ENCODE measurements at regions not wholly inside any gene's neighbourhood (a gene's known extent, or its start where the extent isn't known, plus 50 kb on each side); places are given as distances from the start of the nearest gene placed in this dataset.

DNA sequence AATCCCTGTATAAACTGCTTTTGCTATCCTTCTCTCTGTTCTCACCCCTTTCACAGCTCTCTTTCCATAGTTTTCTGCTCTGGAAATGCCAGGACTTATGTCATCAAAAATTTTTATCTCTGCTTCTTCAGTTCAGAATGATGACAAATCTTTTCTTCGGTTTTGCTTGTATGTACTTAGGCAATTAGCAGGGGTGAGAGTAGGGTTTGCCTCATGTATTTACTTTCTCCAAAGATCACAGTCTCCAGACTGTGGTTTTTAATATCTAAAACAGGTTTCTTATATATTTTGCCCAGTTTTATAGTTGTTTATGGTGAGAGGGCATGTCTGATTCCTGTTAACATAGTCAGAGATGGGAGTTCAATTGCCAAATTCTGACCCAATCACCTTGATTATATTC, 235.4 kb upstream of the LYPLAL1 start (continued):
- TF ChIP-seq, protein P1, sequence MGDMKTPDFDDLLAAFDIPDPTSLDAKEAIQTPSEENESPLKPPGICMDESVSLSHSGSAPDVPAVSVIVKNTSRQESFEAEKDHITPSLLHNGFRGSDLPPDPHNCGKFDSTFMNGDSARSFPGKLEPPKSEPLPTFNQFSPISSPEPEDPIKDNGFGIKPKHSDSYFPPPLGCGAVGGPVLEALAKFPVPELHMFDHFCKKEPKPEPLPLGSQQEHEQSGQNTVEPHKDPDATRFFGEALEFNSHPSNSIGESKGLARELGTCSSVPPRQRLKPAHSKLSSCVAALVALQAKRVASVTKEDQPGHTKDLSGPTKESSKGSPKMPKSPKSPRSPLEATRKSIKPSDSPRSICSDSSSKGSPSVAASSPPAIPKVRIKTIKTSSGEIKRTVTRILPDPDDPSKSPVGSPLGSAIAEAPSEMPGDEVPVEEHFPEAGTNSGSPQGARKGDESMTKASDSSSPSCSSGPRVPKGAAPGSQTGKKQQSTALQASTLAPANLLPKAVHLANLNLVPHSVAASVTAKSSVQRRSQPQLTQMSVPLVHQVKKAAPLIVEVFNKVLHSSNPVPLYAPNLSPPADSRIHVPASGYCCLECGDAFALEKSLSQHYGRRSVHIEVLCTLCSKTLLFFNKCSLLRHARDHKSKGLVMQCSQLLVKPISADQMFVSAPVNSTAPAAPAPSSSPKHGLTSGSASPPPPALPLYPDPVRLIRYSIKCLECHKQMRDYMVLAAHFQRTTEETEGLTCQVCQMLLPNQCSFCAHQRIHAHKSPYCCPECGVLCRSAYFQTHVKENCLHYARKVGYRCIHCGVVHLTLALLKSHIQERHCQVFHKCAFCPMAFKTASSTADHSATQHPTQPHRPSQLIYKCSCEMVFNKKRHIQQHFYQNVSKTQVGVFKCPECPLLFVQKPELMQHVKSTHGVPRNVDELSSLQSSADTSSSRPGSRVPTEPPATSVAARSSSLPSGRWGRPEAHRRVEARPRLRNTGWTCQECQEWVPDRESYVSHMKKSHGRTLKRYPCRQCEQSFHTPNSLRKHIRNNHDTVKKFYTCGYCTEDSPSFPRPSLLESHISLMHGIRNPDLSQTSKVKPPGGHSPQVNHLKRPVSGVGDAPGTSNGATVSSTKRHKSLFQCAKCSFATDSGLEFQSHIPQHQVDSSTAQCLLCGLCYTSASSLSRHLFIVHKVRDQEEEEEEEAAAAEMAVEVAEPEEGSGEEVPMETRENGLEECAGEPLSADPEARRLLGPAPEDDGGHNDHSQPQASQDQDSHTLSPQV (IDR thresholded peaks at IDR 0.05): no peak
- TF ChIP-seq DPF2 (IDR thresholded peaks at IDR 0.05) (no peak), TAF7 (tag; IDR thresholded peaks at IDR 0.05) (no peak), SAP30 (IDR thresholded peaks at IDR 0.05; ENCODE audit: borderline replicate concordance, insufficient read depth, low read depth, low read length, poor library complexity, severe bottlenecking) (no peak), MAFG (tag; conservative IDR thresholded peaks at IDR 0.05) (no peak), ZFPM2 (CRISPR knock-in tag; IDR thresholded peaks at IDR 0.05) (no peak), NCOA1 (IDR thresholded peaks at IDR 0.05; ENCODE audit: low read depth) (no peak), TRIM24 (IDR thresholded peaks at IDR 0.05) (no peak)

DNA sequence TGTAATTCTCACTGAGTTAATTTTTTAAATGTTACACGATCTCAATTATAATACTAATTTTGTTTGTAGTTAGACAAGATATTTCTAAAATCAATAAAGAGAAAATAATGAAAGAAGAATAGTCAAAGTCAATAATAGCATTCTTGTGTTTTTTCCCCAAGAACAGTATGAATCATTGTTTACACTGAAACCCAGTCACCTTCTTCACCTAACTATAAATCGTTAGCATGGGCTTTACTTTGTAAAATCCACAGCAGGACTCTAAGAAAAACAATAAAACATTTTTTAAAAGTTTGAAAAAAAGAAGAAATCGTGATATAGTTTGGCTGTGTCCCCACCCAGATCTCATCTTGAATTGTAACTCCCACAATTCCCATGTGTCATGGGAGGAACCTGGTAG, 234.6 kb upstream of the LYPLAL1 start:
- H3K9me1 ChIP-seq (ENCODE audit: control insufficient read depth, insufficient read depth, low read length): no peaks in the 10 kb centered on the region
- no peak overlapping the region for H3K9ac ChIP-seq (ENCODE audit: insufficient read depth in 1 of 2, low read depth in 2 of 2, low read length in 2 of 2)
- no peak overlapping the region for H3K27ac ChIP-seq (ENCODE audit: extremely low read depth, low read depth, low read length)
- ChIA-PET CTCF (ENCODE audit: low intra/inter-chr PET ratio) (no interaction called here), POLR2A (no interaction called here)
- no TSS peak for BruUV-seq (replicated peaks)
- no peak for ATAC-seq
- no peaks in the 10 kb centered on the region for H3K9me3 ChIP-seq (replicated peaks; ENCODE audit: control insufficient read depth, insufficient read depth, low read depth, low read length)
- no peaks in the 10 kb centered on the region for H3K4me1 ChIP-seq (replicated peaks in 1 of 2; ENCODE audit: control insufficient read depth in 2 of 2, insufficient read depth in 2 of 2, low read length in 2 of 2)
- 0% methylated on average over 3 of the region's 3 CpGs for WGBS (ENCODE audit: insufficient coverage, low coverage, missing lambda C conversion rate)
- no peak for DNase-seq (ENCODE audit: extremely low read depth in 1 of 4, low spot score in 3 of 4)
- no peak overlapping the region for H3K4me2 ChIP-seq (ENCODE audit: insufficient read depth, low read length)
- FAIRE-seq: no peak
- H3K27me3 ChIP-seq (ENCODE audit: control insufficient read depth in 2 of 2, insufficient read depth in 2 of 2, low read length in 2 of 2): no peaks in the 10 kb centered on the region
- in situ Hi-C loops (cut with MboI): no loop called here
- no peak overlapping the region for H2AFZ ChIP-seq (ENCODE audit: low read depth, low read length)
- intact Hi-C loops (cut with micrococcal nuclease): no loop called here
- no peaks in the 10 kb centered on the region for H3K79me2 ChIP-seq (ENCODE audit: control insufficient read depth, insufficient read depth, low read length)
- H3K36me3 ChIP-seq (ENCODE audit: control insufficient read depth, insufficient read depth, low read length): no peaks in the 10 kb centered on the region
- H4K20me1 ChIP-seq (replicated peaks; ENCODE audit: control insufficient read depth, insufficient read depth, low read length): no peaks in the 10 kb centered on the region
- no peak overlapping the region for H3K4me3 ChIP-seq
- TF ChIP-seq NR4A1 (CRISPR knock-in tag; IDR thresholded peaks at IDR 0.05) (no peak), NR4A1 (tag; IDR thresholded peaks at IDR 0.05) (no peak), PTRF (tag; IDR thresholded peaks at IDR 0.05) (no peak), SMARCE1 (IDR thresholded peaks at IDR 0.05) (no peak), SIN3B (IDR thresholded peaks at IDR 0.05; ENCODE audit: low read depth) (no peak)
- TF ChIP-seq, protein P2, sequence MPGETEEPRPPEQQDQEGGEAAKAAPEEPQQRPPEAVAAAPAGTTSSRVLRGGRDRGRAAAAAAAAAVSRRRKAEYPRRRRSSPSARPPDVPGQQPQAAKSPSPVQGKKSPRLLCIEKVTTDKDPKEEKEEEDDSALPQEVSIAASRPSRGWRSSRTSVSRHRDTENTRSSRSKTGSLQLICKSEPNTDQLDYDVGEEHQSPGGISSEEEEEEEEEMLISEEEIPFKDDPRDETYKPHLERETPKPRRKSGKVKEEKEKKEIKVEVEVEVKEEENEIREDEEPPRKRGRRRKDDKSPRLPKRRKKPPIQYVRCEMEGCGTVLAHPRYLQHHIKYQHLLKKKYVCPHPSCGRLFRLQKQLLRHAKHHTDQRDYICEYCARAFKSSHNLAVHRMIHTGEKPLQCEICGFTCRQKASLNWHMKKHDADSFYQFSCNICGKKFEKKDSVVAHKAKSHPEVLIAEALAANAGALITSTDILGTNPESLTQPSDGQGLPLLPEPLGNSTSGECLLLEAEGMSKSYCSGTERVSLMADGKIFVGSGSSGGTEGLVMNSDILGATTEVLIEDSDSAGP (CRISPR knock-in tag; IDR thresholded peaks at IDR 0.05): no peak
- TF ChIP-seq, protein P3, sequence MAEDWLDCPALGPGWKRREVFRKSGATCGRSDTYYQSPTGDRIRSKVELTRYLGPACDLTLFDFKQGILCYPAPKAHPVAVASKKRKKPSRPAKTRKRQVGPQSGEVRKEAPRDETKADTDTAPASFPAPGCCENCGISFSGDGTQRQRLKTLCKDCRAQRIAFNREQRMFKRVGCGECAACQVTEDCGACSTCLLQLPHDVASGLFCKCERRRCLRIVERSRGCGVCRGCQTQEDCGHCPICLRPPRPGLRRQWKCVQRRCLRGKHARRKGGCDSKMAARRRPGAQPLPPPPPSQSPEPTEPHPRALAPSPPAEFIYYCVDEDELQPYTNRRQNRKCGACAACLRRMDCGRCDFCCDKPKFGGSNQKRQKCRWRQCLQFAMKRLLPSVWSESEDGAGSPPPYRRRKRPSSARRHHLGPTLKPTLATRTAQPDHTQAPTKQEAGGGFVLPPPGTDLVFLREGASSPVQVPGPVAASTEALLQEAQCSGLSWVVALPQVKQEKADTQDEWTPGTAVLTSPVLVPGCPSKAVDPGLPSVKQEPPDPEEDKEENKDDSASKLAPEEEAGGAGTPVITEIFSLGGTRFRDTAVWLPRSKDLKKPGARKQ (CRISPR knock-in tag; IDR thresholded peaks at IDR 0.05): no peak
